Vagina (tissue), 2 donors: ENCODE measurements at regions not wholly inside any gene's neighbourhood (a gene's known extent, or its start where the extent isn't known, plus 50 kb on each side); places are given as distances from the start of the nearest gene placed in this dataset.

ENCODE experiments used
- DNase-seq, 2 donors: peaks; one replicate each; pipeline ENCODE4 v3.0.0-alpha.2; 2017; ENCODE audit errors: extremely low spot score in 2 of 2
- H3K27ac ChIP-seq: fragments of 200-600 bp; sonication (generic); one replicate; pipeline ENCODE4 v1.5.1; 2019
- H3K27me3 ChIP-seq: fragments of 200-600 bp; sonication (generic); one replicate; pipeline ENCODE4 v1.5.1; 2019
- H3K36me3 ChIP-seq, 2 donors: fragments of 200-600 bp; sonication (generic); one replicate each; pipeline ENCODE4 v1.5.1; 2017 to 2019
- H3K4me1 ChIP-seq: fragments of 200-600 bp; sonication (generic); one replicate; pipeline ENCODE4 v1.5.1; 2019
- H3K4me3 ChIP-seq, 2 donors: fragments of 200-600 bp; sonication (generic); 1 replicate in 1 of 2; 2 replicates in 1 of 2; pipeline ENCODE4 v1.5.1; 2016 to 2019
- H3K9me3 ChIP-seq: fragments of 200-600 bp; sonication (generic); one replicate; pipeline ENCODE4 v1.5.1; 2019
- CTCF ChIP-seq, 3 experiments: fragments of 450-650 bp in 2 of 3; fragments of 200-600 bp in 1 of 3; sonication (generic) in 1 of 3; IDR thresholded peaks; one replicate each; pipeline ENCODE4 v1.5.1; 2017 to 2019; ENCODE audit warnings: antibody characterized with exemption in 3 of 3, mild to moderate bottlenecking in 2 of 3, moderate library complexity in 2 of 3
- POLR2A ChIP-seq, 2 donors: fragments of 450-650 bp; IDR thresholded peaks; one replicate each; pipeline ENCODE4 v1.6.1; 2017; ENCODE audit warnings: antibody characterized with exemption in 2 of 2, mild to moderate bottlenecking in 2 of 2, moderate library complexity in 2 of 2
- POLR2AphosphoS5 ChIP-seq, 2 donors: sonication (generic); formaldehyde crosslinking; IDR thresholded peaks; one replicate each; pipeline ENCODE4 v1.9.0; 2017; ENCODE audit warnings: antibody characterized with exemption in 2 of 2, mild to moderate bottlenecking in 2 of 2, low read depth in 1 of 2; ENCODE audit not compliant: insufficient read depth in 1 of 2
- intact Hi-C: fragments of 100-400 bp; cut with DNase I; formaldehyde crosslinking; loops from one replicate; pipeline ENCODE4 v1.15.1; 2023

- H3K9me3 ChIP-seq = no peaks in the 10 kb centered on the region
- DNase-seq = no peak
- no peak overlapping the region for H3K27ac ChIP-seq
- TF ChIP-seq POLR2AphosphoS5 (IDR thresholded peaks at IDR 0.05; ENCODE audit: insufficient read depth in 1 of 2, low read depth in 1 of 2) (no peak), CTCF (IDR thresholded peaks at IDR 0.05) (no peak), POLR2A (IDR thresholded peaks at IDR 0.05) (no peak)
- H3K27me3 ChIP-seq = no peaks in the 10 kb centered on the region
- intact Hi-C loops = no loop called here
- no peaks in the 10 kb centered on the region for H3K36me3 ChIP-seq
- no peaks in the 10 kb centered on the region for H3K4me1 ChIP-seq
- H3K4me3 ChIP-seq = no peak overlapping the region
Measured at GRCh38 chr2:63784461-63784860, 57.2 kb upstream of the UGP2 start.

- no peaks in the 10 kb centered on the region for H3K9me3 ChIP-seq
- DNase-seq = no peak
- TF ChIP-seq POLR2AphosphoS5 (IDR thresholded peaks at IDR 0.05; ENCODE audit: insufficient read depth in 1 of 2, low read depth in 1 of 2) = no peak
- no peak for TF ChIP-seq CTCF (IDR thresholded peaks at IDR 0.05)
- TF ChIP-seq POLR2A (IDR thresholded peaks at IDR 0.05) = no peak
- H3K27me3 ChIP-seq = no peaks in the 10 kb centered on the region
- no peaks in the 10 kb centered on the region for H3K4me1 ChIP-seq
- H3K4me3 ChIP-seq = no peak overlapping the region
- H3K27ac ChIP-seq = no peak overlapping the region
- H3K36me3 ChIP-seq = no peaks in the 10 kb centered on the region
- intact Hi-C loops = no loop called here
Measured at GRCh38 chr2:63785096-63785495, 56.6 kb upstream of the UGP2 start.

- H3K4me3 ChIP-seq = no peak overlapping the region
- no peak for DNase-seq
- H3K27me3 ChIP-seq = no peaks in the 10 kb centered on the region
- intact Hi-C loops = no loop called here
- no peaks in the 10 kb centered on the region for H3K36me3 ChIP-seq
- no peaks in the 10 kb centered on the region for H3K4me1 ChIP-seq
- H3K9me3 ChIP-seq = no peaks in the 10 kb centered on the region
- no peak for TF ChIP-seq POLR2A (IDR thresholded peaks at IDR 0.05)
- TF ChIP-seq POLR2AphosphoS5 (IDR thresholded peaks at IDR 0.05; ENCODE audit: insufficient read depth in 1 of 2, low read depth in 1 of 2) = no peak
- no peak for TF ChIP-seq CTCF (IDR thresholded peaks at IDR 0.05)
- no peak overlapping the region for H3K27ac ChIP-seq
Measured at GRCh38 chr2:63786471-63786870, 55.2 kb upstream of the UGP2 start.

- Histone ChIP-seq H3K27ac (no peak overlapping the region), H3K36me3 (no peaks in the 10 kb centered on the region)
Measured at GRCh38 chr2:63788071-63788470, 53.6 kb upstream of the UGP2 start.

GRCh38 chr2:63789338-63790020 lies 52.2 kb upstream of the UGP2 start:
- Histone ChIP-seq H3K27ac (no peak overlapping the region), H3K27me3 (no peaks in the 10 kb centered on the region), H3K4me1 (no peaks in the 10 kb centered on the region), H3K4me3 (no peak overlapping the region), H3K9me3 (no peaks in the 10 kb centered on the region), H3K36me3 (no peaks in the 10 kb centered on the region)
- no peak for DNase-seq
- TF ChIP-seq POLR2A (IDR thresholded peaks at IDR 0.05) = no peak
- no peak for TF ChIP-seq POLR2AphosphoS5 (IDR thresholded peaks at IDR 0.05; ENCODE audit: insufficient read depth in 1 of 2, low read depth in 1 of 2)
- no peak for TF ChIP-seq CTCF (IDR thresholded peaks at IDR 0.05)
- intact Hi-C loops = no loop called here

More at GRCh38 chr2:63788071-63788470, 53.6 kb upstream of the UGP2 start:
- no peaks in the 10 kb centered on the region for H3K27me3 ChIP-seq
- H3K4me1 ChIP-seq = no peaks in the 10 kb centered on the region
- H3K9me3 ChIP-seq = no peaks in the 10 kb centered on the region
- no peak for DNase-seq
- TF ChIP-seq POLR2A (IDR thresholded peaks at IDR 0.05) = no peak
- TF ChIP-seq POLR2AphosphoS5 (IDR thresholded peaks at IDR 0.05; ENCODE audit: insufficient read depth in 1 of 2, low read depth in 1 of 2) = peak in 1 of 2 donors; percentile 29
- intact Hi-C loops = no loop called here
- no peak overlapping the region for H3K4me3 ChIP-seq
